ENCODE measurements at regions not wholly inside any gene's neighbourhood (a gene's known extent, or its start where the extent isn't known, plus 50 kb on each side); places are given as distances from the start of the nearest gene placed in this dataset.

- Histone ChIP-seq H3K79me2 (ENCODE audit: control insufficient read depth, insufficient read depth, low read length) (no peaks in the 10 kb centered on the region), H3K27ac (ENCODE audit: extremely low read depth, low read depth, low read length) (no peak overlapping the region), H3K9me3 (replicated peaks; ENCODE audit: control insufficient read depth, insufficient read depth, low read depth, low read length) (no peaks in the 10 kb centered on the region), H3K4me2 (ENCODE audit: insufficient read depth, low read length) (no peak overlapping the region), H3K4me1 (replicated peaks in 1 of 2; ENCODE audit: control insufficient read depth in 2 of 2, insufficient read depth in 2 of 2, low read length in 2 of 2) (no peaks in the 10 kb centered on the region; a peak in 3 of 5 replicates), H3K9ac (ENCODE audit: insufficient read depth in 1 of 2, low read depth in 2 of 2, low read length in 2 of 2) (no peak overlapping the region), H2AFZ (ENCODE audit: low read depth, low read length) (no peak overlapping the region), H3K36me3 (ENCODE audit: control insufficient read depth, insufficient read depth, low read length) (no peaks in the 10 kb centered on the region), H3K4me3 (no peak overlapping the region), H3K27me3 (ENCODE audit: control insufficient read depth in 2 of 2, insufficient read depth in 2 of 2, low read length in 2 of 2) (no peaks in the 10 kb centered on the region), H4K20me1 (replicated peaks; ENCODE audit: control insufficient read depth, insufficient read depth, low read length) (no peaks in the 10 kb centered on the region), H3K9me1 (ENCODE audit: control insufficient read depth, insufficient read depth, low read length) (no peaks in the 10 kb centered on the region)
- intact Hi-C loops (cut with micrococcal nuclease), result no loop called here
- ATAC-seq (no peak), FAIRE-seq (no peak), DNase-seq (ENCODE audit: extremely low read depth in 1 of 4, low spot score in 3 of 4) (no peak)
- in situ Hi-C loops (cut with MboI), result no loop called here
- TF ChIP-seq SMAD3 (CRISPR knock-in tag; conservative IDR thresholded peaks at IDR 0.05), result no peak
- TF ChIP-seq SNIP1 (IDR thresholded peaks at IDR 0.05; ENCODE audit: low read depth), result no peak
- no peak for TF ChIP-seq GTF3C2 (IDR thresholded peaks at IDR 0.05; ENCODE audit: borderline replicate concordance, extremely low read depth, insufficient read length)
- TF ChIP-seq KLF1 (tag; IDR thresholded peaks at IDR 0.05), result no peak
- TF ChIP-seq, protein P1, sequence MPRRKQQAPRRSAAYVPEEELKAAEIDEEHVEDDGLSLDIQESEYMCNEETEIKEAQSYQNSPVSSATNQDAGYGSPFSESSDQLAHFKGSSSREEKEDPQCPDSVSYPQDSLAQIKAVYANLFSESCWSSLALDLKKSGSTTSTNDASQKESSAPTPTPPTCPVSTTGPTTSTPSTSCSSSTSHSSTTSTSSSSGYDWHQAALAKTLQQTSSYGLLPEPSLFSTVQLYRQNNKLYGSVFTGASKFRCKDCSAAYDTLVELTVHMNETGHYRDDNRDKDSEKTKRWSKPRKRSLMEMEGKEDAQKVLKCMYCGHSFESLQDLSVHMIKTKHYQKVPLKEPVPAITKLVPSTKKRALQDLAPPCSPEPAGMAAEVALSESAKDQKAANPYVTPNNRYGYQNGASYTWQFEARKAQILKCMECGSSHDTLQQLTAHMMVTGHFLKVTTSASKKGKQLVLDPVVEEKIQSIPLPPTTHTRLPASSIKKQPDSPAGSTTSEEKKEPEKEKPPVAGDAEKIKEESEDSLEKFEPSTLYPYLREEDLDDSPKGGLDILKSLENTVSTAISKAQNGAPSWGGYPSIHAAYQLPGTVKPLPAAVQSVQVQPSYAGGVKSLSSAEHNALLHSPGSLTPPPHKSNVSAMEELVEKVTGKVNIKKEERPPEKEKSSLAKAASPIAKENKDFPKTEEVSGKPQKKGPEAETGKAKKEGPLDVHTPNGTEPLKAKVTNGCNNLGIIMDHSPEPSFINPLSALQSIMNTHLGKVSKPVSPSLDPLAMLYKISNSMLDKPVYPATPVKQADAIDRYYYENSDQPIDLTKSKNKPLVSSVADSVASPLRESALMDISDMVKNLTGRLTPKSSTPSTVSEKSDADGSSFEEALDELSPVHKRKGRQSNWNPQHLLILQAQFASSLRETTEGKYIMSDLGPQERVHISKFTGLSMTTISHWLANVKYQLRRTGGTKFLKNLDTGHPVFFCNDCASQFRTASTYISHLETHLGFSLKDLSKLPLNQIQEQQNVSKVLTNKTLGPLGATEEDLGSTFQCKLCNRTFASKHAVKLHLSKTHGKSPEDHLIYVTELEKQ (CRISPR knock-in tag; IDR thresholded peaks at IDR 0.05), result no peak
- no peak for TF ChIP-seq NFXL1 (CRISPR knock-in tag; IDR thresholded peaks at IDR 0.05)
- TF ChIP-seq ARID2 (IDR thresholded peaks at IDR 0.05), result no peak
- TF ChIP-seq UBTF (IDR thresholded peaks at IDR 0.05; ENCODE audit: borderline replicate concordance in 1 of 2, low read depth in 2 of 2, low read length in 2 of 2), result no peak
- no peak for TF ChIP-seq ZBTB7A (IDR thresholded peaks at IDR 0.05; ENCODE audit: borderline replicate concordance, control insufficient read depth, low read depth, low read length)
- TF ChIP-seq HCFC1 (IDR thresholded peaks at IDR 0.05; ENCODE audit: low read depth, low read length), result no peak
- ChIA-PET CTCF (ENCODE audit: low intra/inter-chr PET ratio) (no interaction called here), POLR2A (no interaction called here)
- BruUV-seq (replicated peaks), result no TSS peak
Observed at GRCh38 chr2:215493376-215493775, 57.5 kb upstream of the FN1 start.
